CD8-positive, alpha-beta memory T cell (primary cell): ENCODE measurements at regions not wholly inside any gene's neighbourhood (a gene's known extent, or its start where the extent isn't known, plus 50 kb on each side); places are given as distances from the start of the nearest gene placed in this dataset.
"Not testable (repeated sequence)": the region's sequence is repeated elsewhere in the genome, so short reads cannot be mapped to it uniquely, and the experiment has no call there.

Experiments
- CTCF ChIA-PET: fragments of 350-600 bp; sonication (Branson Sonifier 250); formaldehyde crosslinking; loops from one replicate; lab custom pipeline; 2021; ENCODE audit warnings: antibody characterized with exemption; lab: Charles Lee
- POLR2A ChIA-PET: fragments of 350-600 bp; sonication (Branson Sonifier 250); formaldehyde crosslinking; loops from one replicate; lab custom pipeline; 2021; ENCODE audit warnings: antibody characterized with exemption; lab: Charles Lee
- DNase-seq, 5 donors: peaks; one replicate each; pipeline versions ENCODE4 v3.0.0 to v3.0.0-alpha.2; 2020 to 2022; ENCODE audit warnings: mixed read lengths in 1 of 5
- H3K27ac ChIP-seq: one replicate; pipeline ENCODE4 v1.7.0; 2013; ENCODE audit warnings: low read depth, mild to moderate bottlenecking, low read length, moderate library complexity
- H3K27me3 ChIP-seq: 2 replicates; pipeline ENCODE4 v1.7.0; 2013; ENCODE audit warnings: low read length, mild to moderate bottlenecking; ENCODE audit not compliant: insufficient read depth, poor library complexity, severe bottlenecking
- H3K36me3 ChIP-seq: 2 replicates; pipeline ENCODE4 v1.7.0; 2013; ENCODE audit warnings: mild to moderate bottlenecking, low read length, moderate library complexity; ENCODE audit not compliant: insufficient read depth
- H3K4me1 ChIP-seq: 2 replicates; pipeline ENCODE4 v1.7.0; 2013; ENCODE audit warnings: mild to moderate bottlenecking, low read length, moderate library complexity; ENCODE audit not compliant: insufficient read depth
- H3K4me3 ChIP-seq: 2 replicates; pipeline ENCODE4 v1.7.0; 2013; ENCODE audit warnings: mild to moderate bottlenecking, low read length
- H3K9me3 ChIP-seq: 2 replicates; pipeline ENCODE4 v1.7.0; 2013; ENCODE audit warnings: mild to moderate bottlenecking, low read length
- H3K27ac Mint-ChIP-seq, 8 donors: one replicate each; pipeline ENCODE4 v1.8.0; 2020 to 2021; ENCODE audit warnings: mixed read lengths in 8 of 8, mild to moderate bottlenecking in 6 of 8, inconsistent platforms in 3 of 8, moderate library complexity in 3 of 8
- H3K27me3 Mint-ChIP-seq, 2 donors: one replicate each; pipeline ENCODE4 v1.8.0; 2020 to 2021; ENCODE audit warnings: mixed read lengths in 2 of 2, mild to moderate bottlenecking in 1 of 2, moderate library complexity in 1 of 2
- H3K36me3 Mint-ChIP-seq, 3 donors: one replicate each; pipeline ENCODE4 v1.8.0; 2020 to 2021; ENCODE audit warnings: mixed read lengths in 3 of 3, inconsistent platforms in 1 of 3, mild to moderate bottlenecking in 1 of 3
- H3K4me1 Mint-ChIP-seq, 3 donors: one replicate each; pipeline ENCODE4 v1.8.0; 2020 to 2021; ENCODE audit warnings: mixed read lengths in 3 of 3, inconsistent platforms in 1 of 3, mild to moderate bottlenecking in 1 of 3
- H3K4me3 Mint-ChIP-seq, 7 donors: one replicate each; pipeline ENCODE4 v1.8.0; 2020 to 2021; ENCODE audit warnings: mixed read lengths in 7 of 7, mild to moderate bottlenecking in 6 of 7, moderate library complexity in 4 of 7, inconsistent platforms in 2 of 7
- H3K9me3 Mint-ChIP-seq, 5 donors: one replicate each; pipeline ENCODE4 v1.8.0; 2020 to 2022; ENCODE audit warnings: mixed read lengths in 5 of 5, mild to moderate bottlenecking in 3 of 5, moderate library complexity in 2 of 5, inconsistent platforms in 1 of 5

DNA sequence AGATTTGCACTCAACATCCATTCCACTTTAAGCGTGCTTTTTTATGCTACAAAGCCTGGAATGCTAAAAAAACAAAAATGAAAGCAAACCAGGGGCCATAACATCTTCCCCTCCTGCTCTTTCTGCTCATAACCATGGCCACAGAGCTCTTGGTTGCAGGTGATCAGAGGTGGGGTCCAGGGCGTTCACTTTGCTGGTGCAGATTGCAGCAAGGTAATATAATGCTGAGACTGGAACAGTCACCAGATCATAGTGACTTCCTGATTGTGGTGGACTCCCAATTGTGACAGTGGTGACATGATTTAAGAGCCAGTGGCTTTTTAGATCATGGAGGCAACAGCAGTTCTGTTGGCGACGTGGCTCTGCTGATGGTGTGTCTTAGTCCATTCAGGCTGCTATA, 115.0 kb upstream of the CPM start:
- no peak overlapping the region for H3K4me3 ChIP-seq
- Mint-ChIP-seq H3K27me3 (peaks cover 10 to 49% of the 10 kb centered on the region in 2 donors), H3K36me3 (peaks cover 0 to 2% (median 0%) of the 10 kb centered on the region in 3 donors), H3K27ac (no peak overlapping the region), H3K4me3 (no peak overlapping the region), H3K4me1 (peaks cover 0 to 9% (median 2%) of the 10 kb centered on the region in 3 donors), H3K9me3 (peaks cover 0 to 2% (median 0%) of the 10 kb centered on the region in 5 donors)
- H3K36me3 ChIP-seq = no peaks in the 10 kb centered on the region
- no peak overlapping the region for H3K27ac ChIP-seq
- CTCF ChIA-PET = no interaction called here
- no peaks in the 10 kb centered on the region for H3K27me3 ChIP-seq
- DNase-seq = no peak
- POLR2A ChIA-PET = no interaction called here
- H3K9me3 ChIP-seq = no peaks in the 10 kb centered on the region
- no peaks in the 10 kb centered on the region for H3K4me1 ChIP-seq

DNA sequence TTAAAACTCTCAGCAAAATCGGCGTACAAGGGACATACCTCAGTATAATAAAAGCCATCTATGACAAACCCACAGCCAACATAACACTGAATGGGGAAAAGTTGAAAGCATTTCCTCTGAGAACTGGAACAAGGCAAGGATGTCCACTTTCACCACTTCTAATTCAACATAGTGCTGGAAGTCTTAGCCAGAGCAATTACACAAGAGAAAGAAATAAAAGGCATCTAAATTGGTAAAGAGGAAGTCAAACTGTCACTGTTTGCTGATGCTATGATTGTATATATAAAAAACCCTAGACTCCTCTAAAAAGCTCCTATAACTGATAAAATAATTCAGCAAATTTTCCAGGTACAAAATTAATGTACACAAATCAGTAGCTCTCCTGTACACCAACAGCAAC, 116.9 kb upstream of the CPM start:
- H3K27ac ChIP-seq, CTCF ChIA-PET, POLR2A ChIA-PET, H3K36me3 Mint-ChIP-seq, H3K9me3 Mint-ChIP-seq, H3K9me3 ChIP-seq, H3K4me1 ChIP-seq, H3K4me3 ChIP-seq, H3K27me3 ChIP-seq, DNase-seq, H3K36me3 ChIP-seq, H3K27ac Mint-ChIP-seq, H3K4me3 Mint-ChIP-seq: not testable (repeated sequence)
- Mint-ChIP-seq H3K27me3 (peaks cover 12 to 49% of the 10 kb centered on the region in 2 donors), H3K4me1 (peaks cover 0 to 12% (median 4%) of the 10 kb centered on the region in 3 donors)

DNA sequence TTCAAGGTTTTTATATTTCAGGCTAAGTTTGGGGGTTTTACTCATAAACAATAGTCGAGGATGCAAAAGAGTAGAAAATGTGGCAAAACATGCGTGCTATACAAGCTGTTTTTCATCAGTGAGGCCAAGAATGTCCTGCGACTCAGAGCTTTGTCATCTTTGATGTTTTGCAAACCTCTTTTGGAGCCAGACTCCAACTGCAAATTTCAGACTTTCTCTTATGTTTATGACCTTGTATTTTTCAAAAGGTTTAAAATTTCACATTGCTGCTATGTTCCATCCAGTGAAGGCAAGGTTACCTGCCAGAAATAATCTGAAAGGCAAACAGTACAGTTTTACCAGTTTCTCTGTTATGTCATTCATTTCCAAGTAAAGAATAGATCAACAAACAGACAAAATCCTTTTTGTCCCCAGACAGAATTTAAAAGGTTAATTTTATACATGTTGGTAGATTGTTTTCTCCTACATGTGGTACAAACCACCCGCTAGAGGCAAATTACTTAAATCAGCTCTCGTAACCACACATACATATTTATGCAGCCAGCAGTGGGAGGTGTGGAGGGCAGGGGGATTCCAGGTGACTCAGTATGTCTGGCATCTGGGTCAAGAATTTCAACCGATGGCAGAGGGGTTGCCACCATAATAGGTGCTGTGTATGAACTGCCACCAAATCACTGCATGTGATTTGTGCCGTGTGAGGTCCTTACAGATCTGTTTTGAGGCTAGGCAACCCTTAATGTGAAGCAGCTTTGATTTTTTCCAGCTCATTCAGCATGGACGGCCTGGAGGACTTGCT, 119.8 kb upstream of the CPM start:
- H3K4me3 Mint-ChIP-seq = no peak overlapping the region
- no peak overlapping the region for H3K27ac Mint-ChIP-seq
- no peaks in the 10 kb centered on the region for H3K36me3 ChIP-seq
- no peaks in the 10 kb centered on the region for H3K27me3 ChIP-seq
- no peaks in the 10 kb centered on the region for H3K9me3 ChIP-seq
- no peaks in the 10 kb centered on the region for H3K4me1 ChIP-seq
- no peak overlapping the region for H3K4me3 ChIP-seq
- peaks cover 0 to 2% (median 0%) of the 10 kb centered on the region in 5 donors for H3K9me3 Mint-ChIP-seq
- peaks cover 0 to 12% (median 4%) of the 10 kb centered on the region in 3 donors for H3K4me1 Mint-ChIP-seq
- H3K36me3 Mint-ChIP-seq = peaks cover 0 to 2% (median 0%) of the 10 kb centered on the region in 3 donors
- ChIA-PET POLR2A (no interaction called here), CTCF (no interaction called here)
- DNase-seq = no peak
- no peak overlapping the region for H3K27ac ChIP-seq
- peaks cover 12 to 43% of the 10 kb centered on the region in 2 donors for H3K27me3 Mint-ChIP-seq

GRCh38 chr12:69054343-69055056, 121.5 kb upstream of the CPM start:
- Mint-ChIP-seq H3K27me3 (peaks cover 14 to 31% of the 10 kb centered on the region in 2 donors), H3K4me3 (no peak overlapping the region), H3K27ac (peak overlapping the region in 2 of 8 donors; percentile 47 to 53), H3K4me1 (peaks cover 0 to 12% (median 4%) of the 10 kb centered on the region in 3 donors), H3K9me3 (no peaks in the 10 kb centered on the region), H3K36me3 (peaks cover 0 to 2% (median 0%) of the 10 kb centered on the region in 3 donors)
- H3K9me3 ChIP-seq = no peaks in the 10 kb centered on the region
- no peak for DNase-seq
- no peak overlapping the region for H3K4me3 ChIP-seq
- ChIA-PET CTCF (no interaction called here), POLR2A (no interaction called here)
- no peak overlapping the region for H3K27ac ChIP-seq
- no peaks in the 10 kb centered on the region for H3K27me3 ChIP-seq
- no peaks in the 10 kb centered on the region for H3K4me1 ChIP-seq
- no peaks in the 10 kb centered on the region for H3K36me3 ChIP-seq

- Histone ChIP-seq H3K9me3 (no peaks in the 10 kb centered on the region), H3K27me3 (no peaks in the 10 kb centered on the region), H3K4me3 (no peak overlapping the region), H3K27ac (no peak overlapping the region), H3K4me1 (no peaks in the 10 kb centered on the region), H3K36me3 (no peaks in the 10 kb centered on the region)
- Mint-ChIP-seq H3K4me3 (no peak overlapping the region), H3K27me3 (peaks cover 9 to 24% of the 10 kb centered on the region in 2 donors), H3K36me3 (peaks cover 0 to 2% (median 0%) of the 10 kb centered on the region in 3 donors), H3K27ac (no peak overlapping the region), H3K9me3 (no peaks in the 10 kb centered on the region), H3K4me1 (peaks cover 0 to 12% (median 4%) of the 10 kb centered on the region in 3 donors)
- ChIA-PET CTCF (no interaction called here), POLR2A (no interaction called here)
- DNase-seq = no peak
Observed at GRCh38 chr12:69055280-69055679, 122.3 kb upstream of the CPM start.

- ChIA-PET CTCF (no interaction called here), POLR2A (no interaction called here)
- no peaks in the 10 kb centered on the region for H3K4me1 ChIP-seq
- no peak for DNase-seq
- no peak overlapping the region for H3K4me3 ChIP-seq
- Mint-ChIP-seq H3K9me3 (no peaks in the 10 kb centered on the region), H3K27me3 (peaks cover 9 to 19% of the 10 kb centered on the region in 2 donors), H3K4me3 (no peak overlapping the region), H3K36me3 (peaks cover 0 to 2% (median 0%) of the 10 kb centered on the region in 3 donors), H3K27ac (no peak overlapping the region), H3K4me1 (peaks cover 0 to 12% (median 4%) of the 10 kb centered on the region in 3 donors)
- H3K27me3 ChIP-seq = no peaks in the 10 kb centered on the region
- H3K27ac ChIP-seq = no peak overlapping the region
- no peaks in the 10 kb centered on the region for H3K9me3 ChIP-seq
- H3K36me3 ChIP-seq = no peaks in the 10 kb centered on the region
Observed at GRCh38 chr12:69055706-69056105, 122.7 kb upstream of the CPM start.

DNA sequence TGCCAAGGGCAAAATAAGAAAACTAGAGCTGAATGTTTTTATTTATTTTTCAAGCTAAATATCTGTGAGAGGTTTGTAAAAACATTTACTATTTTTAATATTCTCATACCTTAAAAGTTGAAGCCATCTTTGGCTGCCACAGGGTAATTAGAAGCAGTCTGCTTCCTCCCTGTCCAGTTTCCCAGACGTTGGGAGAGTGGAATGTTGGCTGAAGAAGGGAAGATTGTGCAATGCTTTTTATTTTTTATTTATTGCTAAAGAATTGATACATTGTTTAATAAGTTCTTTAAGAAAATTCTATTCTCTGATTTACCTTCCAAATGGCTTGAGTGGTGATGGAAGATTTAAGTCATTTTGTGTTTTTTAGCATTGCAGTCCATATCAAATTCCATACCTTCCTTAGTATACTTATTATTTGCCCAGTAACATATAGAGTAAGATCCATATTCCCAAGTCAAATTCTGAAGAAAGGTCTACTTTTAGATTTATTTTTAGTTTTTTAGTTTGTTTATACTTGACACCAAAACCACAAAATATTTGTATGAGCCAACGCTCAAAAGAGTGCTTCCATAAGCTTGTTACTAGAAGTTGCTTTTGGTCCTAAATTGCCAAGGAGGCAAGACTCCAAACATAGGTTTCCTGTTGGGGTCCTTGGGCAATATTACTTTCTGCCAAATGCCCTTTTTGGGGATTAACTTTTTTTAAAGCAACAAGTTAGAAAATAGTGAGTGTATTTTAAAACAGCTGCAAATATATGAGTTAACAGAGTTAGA, 124.0 kb upstream of the CPM start:
- peaks cover 0 to 12% (median 4%) of the 10 kb centered on the region in 3 donors for H3K4me1 Mint-ChIP-seq
- H3K36me3 Mint-ChIP-seq = no peaks in the 10 kb centered on the region
- no peak for DNase-seq
- Histone ChIP-seq H3K4me1 (no peaks in the 10 kb centered on the region), H3K36me3 (no peaks in the 10 kb centered on the region), H3K4me3 (no peak overlapping the region), H3K9me3 (no peaks in the 10 kb centered on the region), H3K27me3 (no peaks in the 10 kb centered on the region), H3K27ac (no peak overlapping the region)
- no peak overlapping the region for H3K4me3 Mint-ChIP-seq
- ChIA-PET POLR2A (no interaction called here), CTCF (no interaction called here)
- H3K27ac Mint-ChIP-seq = no peak overlapping the region
- H3K27me3 Mint-ChIP-seq = peaks cover 6 to 9% of the 10 kb centered on the region in 2 donors
- no peaks in the 10 kb centered on the region for H3K9me3 Mint-ChIP-seq

DNA sequence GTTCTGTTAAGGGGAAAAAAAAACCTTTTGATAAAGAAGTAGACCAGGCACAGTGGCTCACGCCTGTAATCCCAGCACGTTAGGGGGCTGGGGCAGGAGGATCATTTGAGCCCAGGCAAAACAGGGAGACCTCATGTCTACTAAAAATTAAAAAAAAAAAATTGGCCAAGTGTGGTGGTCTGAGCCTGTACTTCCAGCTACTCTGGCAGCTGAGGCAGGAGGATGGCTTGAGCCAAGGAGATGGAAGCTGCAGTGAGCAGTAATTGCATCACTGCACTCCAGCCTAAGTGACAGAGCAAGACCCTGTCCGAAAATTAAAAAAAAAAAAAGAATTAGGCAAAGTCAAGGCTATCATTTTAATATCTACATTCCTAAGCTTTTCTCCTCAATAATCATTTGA, 124.8 kb upstream of the CPM start:
- Histone ChIP-seq H3K4me1 (no peaks in the 10 kb centered on the region), H3K9me3 (no peaks in the 10 kb centered on the region), H3K4me3 (no peak overlapping the region), H3K36me3 (no peaks in the 10 kb centered on the region), H3K27ac (no peak overlapping the region), H3K27me3 (no peaks in the 10 kb centered on the region)
- CTCF ChIA-PET = no interaction called here
- H3K27me3 Mint-ChIP-seq = peaks cover 6 to 9% of the 10 kb centered on the region in 2 donors
- POLR2A ChIA-PET = no interaction called here
- DNase-seq = no peak
- no peak overlapping the region for H3K27ac Mint-ChIP-seq
- no peaks in the 10 kb centered on the region for H3K36me3 Mint-ChIP-seq
- H3K9me3 Mint-ChIP-seq = no peaks in the 10 kb centered on the region
- H3K4me1 Mint-ChIP-seq = peaks cover 0 to 6% (median 4%) of the 10 kb centered on the region in 3 donors
- H3K4me3 Mint-ChIP-seq = no peak overlapping the region
